T-helper 22 cell (primary cell): ENCODE measurements at regions not wholly inside any gene's neighbourhood (a gene's known extent, or its start where the extent isn't known, plus 50 kb on each side); places are given as distances from the start of the nearest gene placed in this dataset.

Source experiments
- DNase-seq: peaks from one replicate; pipeline ENCODE4 v3.0.0-alpha.2; 2020; ENCODE audit warnings: low read depth

DNA sequence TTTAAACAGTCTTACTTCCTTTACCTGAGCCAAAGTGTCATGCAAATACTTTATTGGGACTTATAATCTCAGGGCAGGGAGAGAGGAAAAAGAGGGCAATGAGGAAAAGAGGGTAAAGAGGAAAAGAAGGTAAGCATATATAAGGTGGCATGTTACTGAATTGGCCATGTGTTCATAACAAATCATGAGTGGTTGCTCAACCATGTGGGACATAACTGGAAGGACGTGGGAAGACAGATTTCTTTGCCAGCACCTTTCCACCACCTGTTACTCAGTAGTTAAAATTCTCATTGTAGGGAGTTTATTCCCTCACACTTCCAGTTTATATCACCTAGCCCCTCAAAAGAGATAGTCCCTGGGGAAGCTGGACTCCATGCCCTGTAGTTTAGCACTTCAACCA lies 54.7 kb upstream of the TPRG1 start:
- no peak for DNase-seq

DNA sequence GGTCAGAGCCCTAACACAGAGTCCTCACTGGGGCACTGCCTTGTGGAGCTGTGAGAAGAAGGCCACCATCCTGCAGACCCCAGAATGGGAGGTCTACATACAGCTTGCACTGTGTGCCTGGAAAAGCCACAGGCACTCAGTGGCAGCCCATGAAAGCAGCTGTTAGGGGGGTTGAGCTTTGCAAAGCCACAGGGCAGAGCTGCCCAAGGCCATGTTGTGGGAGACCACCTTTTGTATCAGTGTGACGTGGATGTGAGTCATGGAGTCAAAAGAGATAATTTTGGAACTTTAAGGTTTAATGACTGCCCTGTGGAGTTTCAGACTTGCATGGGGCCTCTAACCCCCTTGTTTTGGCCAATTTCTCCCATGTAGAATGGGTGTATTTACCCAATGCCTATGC lies 52.9 kb upstream of the TPRG1 start:
- DNase-seq, result no peak

DNA sequence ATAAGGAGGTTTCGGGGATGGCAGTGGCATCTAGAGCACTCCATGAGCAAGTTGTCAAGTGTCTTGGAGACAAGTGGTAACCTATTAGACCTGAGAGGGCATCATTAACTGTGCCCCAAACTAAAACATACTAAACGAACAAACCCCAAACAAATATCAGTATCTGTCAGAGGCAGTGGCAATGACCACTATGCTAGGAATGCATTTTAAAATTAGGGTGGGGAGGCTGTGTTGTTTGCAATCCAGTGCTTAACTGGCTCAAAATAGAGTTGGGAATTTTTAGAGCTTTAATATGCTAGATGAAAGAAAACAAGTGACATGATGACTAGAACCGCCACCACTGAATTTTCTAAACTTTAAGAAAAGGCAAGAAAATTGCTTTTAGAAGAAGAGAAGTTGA lies 51.8 kb upstream of the TPRG1 start:
- DNase-seq, result no peak

DNA sequence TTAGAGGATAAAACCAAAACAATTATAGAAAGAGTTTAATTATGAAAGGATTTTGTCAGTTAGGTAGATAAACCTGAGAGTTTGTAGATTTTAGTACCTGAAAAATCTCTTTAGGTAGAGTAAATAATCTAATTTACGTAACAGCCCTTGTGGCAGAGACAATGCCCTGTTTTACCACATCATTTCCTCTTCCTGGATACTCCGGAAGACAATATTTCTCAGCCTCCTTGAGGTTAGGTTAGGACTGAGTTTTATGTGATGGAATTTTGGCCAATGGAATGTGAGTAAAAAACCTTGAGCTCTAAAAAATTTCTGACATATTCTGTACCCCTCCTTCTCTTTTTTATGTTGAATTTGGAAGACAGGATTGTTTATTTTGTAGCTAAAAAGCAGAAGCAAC lies 50.7 kb upstream of the TPRG1 start:
- DNase-seq, result no peak
